Aorta (tissue), 5 donors: ENCODE measurements at regions not wholly inside any gene's neighbourhood (a gene's known extent, or its start where the extent isn't known, plus 50 kb on each side); places are given as distances from the start of the nearest gene placed in this dataset.
"Not testable (repeated sequence)": the region's sequence is repeated elsewhere in the genome, so short reads cannot be mapped to it uniquely, and the experiment has no call there.

Experiments used
- ATAC-seq: fragments of 200-7000 bp; cut with Tn5 transposase; one replicate; pipeline ENCODE4 v1.9.1; 2022; ENCODE audit warnings: moderate library complexity; ENCODE audit not compliant: low FRiP score
- DNase-seq, 2 donors: peaks; one replicate each; pipeline ENCODE4 v3.0.0-alpha.2; 2020
- H3K27ac ChIP-seq, 2 donors: one replicate each; pipeline ENCODE4 v1.5.1; 2013; ENCODE audit warnings: low read length in 2 of 2, mild to moderate bottlenecking in 2 of 2, moderate library complexity in 2 of 2, control low read depth in 1 of 2, inconsistent platforms in 1 of 2, low read depth in 1 of 2
- H3K27me3 ChIP-seq, 2 donors: one replicate each; pipeline ENCODE4 v1.6.1; 2013; ENCODE audit warnings: control low read depth in 1 of 2, low read length in 1 of 2, mild to moderate bottlenecking in 1 of 2, moderate library complexity in 1 of 2; ENCODE audit not compliant: insufficient read depth in 2 of 2, control insufficient read depth in 1 of 2
- H3K36me3 ChIP-seq, 2 donors: one replicate each; pipeline ENCODE4 v1.6.1; 2013; ENCODE audit warnings: control low read depth in 1 of 2, low read length in 1 of 2, mild to moderate bottlenecking in 1 of 2; ENCODE audit not compliant: insufficient read depth in 2 of 2, control insufficient read depth in 1 of 2
- H3K4me1 ChIP-seq, 2 donors: one replicate each; pipeline ENCODE4 v1.6.1; 2013; ENCODE audit warnings: low read length in 2 of 2, control low read depth in 1 of 2, mild to moderate bottlenecking in 1 of 2, moderate library complexity in 1 of 2; ENCODE audit not compliant: insufficient read depth in 2 of 2, control insufficient read depth in 1 of 2
- H3K4me3 ChIP-seq, 2 donors: one replicate each; pipeline ENCODE4 v1.5.1; 2013; ENCODE audit warnings: low read length in 2 of 2, control low read depth in 1 of 2, mild to moderate bottlenecking in 1 of 2
- H3K9me3 ChIP-seq: one replicate; pipeline ENCODE4 v1.6.1; 2013; ENCODE audit warnings: mild to moderate bottlenecking, low read length; ENCODE audit not compliant: control insufficient read depth
- WGBS, 2 donors: extraction: QIAGEN DNeasy Blood & Tissue Kit; methylation state at CpG; one replicate each; pipeline ENCODE4 v1.1.7; 2013; 5-methylcytosine and 5-hydroxymethylcytosine counted together
- intact Hi-C, 2 donors: fragments of 100-400 bp; cut with DNase I; formaldehyde crosslinking; loops; one replicate each; pipeline versions ENCODE4 v1.14.2 to v1.15.0; 2022
- donor health status: healthy with polysubstance abuse.
- donor health status: Bipolar disorder and iron deficiency.
- donor health status: DM: no; HTN: no; CAD: no.
- donor health status: DM: no; HTN: no; CAD: no.
- donor health status: DM: yes; HTN: yes; CAD: no.

DNA sequence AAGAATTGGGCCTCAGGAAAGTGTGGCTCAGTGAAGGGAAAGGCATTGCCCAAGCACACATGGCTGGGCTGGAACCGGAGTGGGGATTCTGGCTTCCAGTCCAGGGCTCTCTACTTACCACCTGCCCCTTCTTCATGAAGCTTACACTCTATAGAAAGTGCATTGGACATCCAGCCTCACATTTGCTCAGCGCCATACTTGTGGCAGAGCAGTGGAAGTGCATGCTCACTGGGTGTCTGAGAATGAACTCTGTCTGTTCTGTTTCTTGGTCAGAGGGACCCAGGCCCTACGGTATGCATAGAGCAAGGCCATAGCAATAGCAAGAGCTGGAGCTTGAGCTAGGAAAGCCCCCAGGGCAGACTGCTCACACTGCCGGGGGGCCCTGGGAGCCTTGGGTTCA is 1253.5 kb downstream of the TYW1 start:
- H3K27me3 ChIP-seq, result no peaks in the 10 kb centered on the region
- H3K9me3 ChIP-seq, result peaks cover 2% of the 10 kb centered on the region
- intact Hi-C loops, result no loop called here
- no peak for DNase-seq
- H3K27ac ChIP-seq, result no peak overlapping the region
- H3K36me3 ChIP-seq, result no peaks in the 10 kb centered on the region
- 88 to 94% methylated on average over 4 of the region's 4 CpGs for WGBS, 2 donors
- ATAC-seq, result no peak
- H3K4me1 ChIP-seq, result no peaks in the 10 kb centered on the region
- no peak overlapping the region for H3K4me3 ChIP-seq

DNA sequence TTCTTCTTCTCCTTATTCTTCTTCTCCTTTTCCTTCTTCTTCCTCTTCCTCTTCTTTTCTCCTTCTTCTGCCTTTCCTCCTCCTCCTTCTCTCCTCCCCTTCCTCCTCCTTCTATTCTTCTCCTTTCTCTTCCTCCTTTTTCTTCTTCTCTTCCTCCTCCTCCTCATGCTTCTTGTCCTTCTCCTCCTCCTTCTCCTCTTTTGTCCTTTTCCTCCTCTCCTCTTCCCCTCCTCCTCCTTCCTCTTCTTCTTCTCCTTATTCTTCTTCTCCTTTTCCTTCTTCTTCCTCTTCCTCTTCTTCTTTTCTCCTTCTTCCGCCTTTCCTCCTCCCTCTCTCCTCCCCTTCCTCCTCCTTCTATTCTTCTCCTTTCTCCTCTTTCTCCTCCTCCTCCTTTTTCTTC is 1258.2 kb downstream of the TYW1 start:
- H3K4me3 ChIP-seq, ATAC-seq, H3K27me3 ChIP-seq, H3K27ac ChIP-seq, DNase-seq, intact Hi-C loops, H3K4me1 ChIP-seq, H3K36me3 ChIP-seq, H3K9me3 ChIP-seq: not testable (repeated sequence)
- WGBS, 2 donors, result 79 to 87% methylated on average over 1 of the region's 1 CpG

DNA sequence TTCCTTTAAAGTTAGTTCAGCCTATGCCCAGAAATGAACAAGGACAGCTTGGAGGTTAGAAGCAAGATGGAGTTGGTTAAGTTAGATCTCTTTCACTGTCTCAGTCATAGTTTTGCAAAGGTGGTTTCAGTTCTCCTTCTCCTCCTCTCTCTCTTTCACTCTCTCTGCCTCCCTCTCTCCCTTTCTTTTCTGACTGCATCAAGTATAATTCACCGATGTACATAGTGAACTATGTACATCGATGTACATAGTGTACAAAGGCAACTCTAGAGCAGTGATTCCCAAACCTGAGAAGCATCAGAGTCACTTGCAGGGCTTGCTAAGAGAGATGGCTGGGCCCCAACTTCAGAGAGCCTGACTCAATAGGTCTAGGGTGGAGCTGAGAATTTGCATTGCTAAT is 1259.7 kb downstream of the TYW1 start:
- intact Hi-C loops, result no loop called here
- Histone ChIP-seq H3K27ac (no peak overlapping the region), H3K4me3 (no peak overlapping the region), H3K36me3 (no peaks in the 10 kb centered on the region), H3K4me1 (no peaks in the 10 kb centered on the region), H3K9me3 (no peaks in the 10 kb centered on the region), H3K27me3 (no peaks in the 10 kb centered on the region)
- ATAC-seq (no peak), DNase-seq (no peak)
- 83 to 93% methylated on average over 2 of the region's 2 CpGs for WGBS, 2 donors

DNA sequence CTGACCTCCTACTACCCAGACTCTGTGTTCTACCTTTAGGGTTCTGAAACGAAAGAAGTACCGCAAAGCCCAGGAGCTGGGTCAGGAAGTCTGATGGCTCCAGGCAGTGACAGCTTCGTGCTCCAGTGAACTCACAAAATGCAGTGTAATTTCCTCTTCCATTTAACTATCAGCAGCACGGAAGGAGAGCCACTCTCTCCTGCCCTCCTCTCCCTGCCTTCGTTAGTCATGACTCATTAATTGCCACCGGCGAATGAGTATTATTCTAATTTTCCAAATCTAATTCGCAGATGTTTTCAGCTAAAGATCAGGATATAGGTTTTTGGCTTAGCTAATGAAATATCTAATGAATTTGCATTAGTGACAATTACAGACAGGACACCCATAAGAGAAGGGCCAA is 1262.0 kb downstream of the TYW1 start:
- intact Hi-C loops, result no loop called here
- Histone ChIP-seq H3K27me3 (no peaks in the 10 kb centered on the region), H3K36me3 (no peaks in the 10 kb centered on the region), H3K4me1 (no peaks in the 10 kb centered on the region), H3K27ac (no peak overlapping the region), H3K9me3 (no peaks in the 10 kb centered on the region), H3K4me3 (no peak overlapping the region)
- 44 to 56% methylated on average over 8 of the region's 8 CpGs for WGBS, 2 donors
- ATAC-seq (no peak), DNase-seq (no peak)

DNA sequence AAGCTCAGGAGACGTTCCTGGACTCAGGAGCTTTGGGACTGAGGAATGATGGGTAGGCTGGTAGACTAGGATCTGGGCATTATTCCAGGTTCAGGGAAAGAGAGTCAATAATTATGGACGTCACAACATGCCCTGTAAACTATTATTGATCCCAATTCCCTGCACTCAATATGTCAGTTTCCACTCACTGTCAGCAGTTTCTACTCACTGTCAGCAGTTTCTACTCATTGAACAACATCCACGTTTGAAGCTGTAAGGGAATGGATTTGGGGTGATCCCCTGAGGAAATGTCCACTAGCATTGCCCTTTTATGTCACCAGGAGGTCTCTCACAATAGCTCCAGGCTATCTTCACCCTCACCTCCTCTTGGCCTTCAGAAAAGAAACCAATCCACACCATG is 1268.6 kb downstream of the TYW1 start:
- DNase-seq (no peak), ATAC-seq (no peak)
- H3K27ac ChIP-seq, result no peak overlapping the region
- peaks cover 12% of the 10 kb centered on the region for H3K9me3 ChIP-seq
- no peaks in the 10 kb centered on the region for H3K27me3 ChIP-seq
- WGBS, 2 donors, result 41 to 46% methylated on average over 3 of the region's 3 CpGs
- no peak overlapping the region for H3K4me3 ChIP-seq
- H3K4me1 ChIP-seq, result no peaks in the 10 kb centered on the region
- H3K36me3 ChIP-seq, result no peaks in the 10 kb centered on the region
- intact Hi-C loops, result no loop called here

DNA sequence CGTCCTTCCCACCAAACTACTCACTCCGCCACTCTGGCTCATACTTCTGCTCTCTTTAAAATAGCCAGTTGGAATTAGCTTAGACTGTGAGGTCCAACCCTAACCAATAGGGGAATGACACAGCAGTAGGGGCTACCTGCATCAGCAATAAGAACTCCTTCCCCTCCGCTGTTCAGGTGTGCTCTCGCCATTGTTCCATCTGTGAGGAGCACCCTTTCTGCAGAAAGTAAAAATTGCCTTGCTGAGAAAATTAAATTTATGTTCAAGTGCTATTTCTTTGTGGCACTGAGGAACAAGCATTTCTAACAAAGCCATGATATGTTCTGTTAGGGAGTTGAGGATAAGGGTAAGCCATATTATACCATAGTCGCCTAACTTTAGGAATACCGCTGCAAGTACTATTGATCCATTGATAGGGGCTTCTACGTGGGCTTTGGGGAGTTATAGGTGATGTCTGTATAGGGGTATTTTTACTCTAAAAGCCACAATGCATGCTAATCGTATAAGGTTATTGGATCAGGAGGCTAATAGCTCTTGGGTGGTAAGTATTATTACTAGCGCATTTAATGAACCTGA is 1269.5 kb downstream of the TYW1 start:
- Histone ChIP-seq H3K9me3 (peaks cover 12% of the 10 kb centered on the region), H3K27me3 (no peaks in the 10 kb centered on the region), H3K4me1 (no peaks in the 10 kb centered on the region), H3K4me3 (no peak overlapping the region), H3K36me3 (no peaks in the 10 kb centered on the region), H3K27ac (no peak overlapping the region)
- 92 to 93% methylated on average over 9 of the region's 9 CpGs for WGBS, 2 donors
- DNase-seq, result no peak
- ATAC-seq, result no peak
- intact Hi-C loops, result no loop called here

DNA sequence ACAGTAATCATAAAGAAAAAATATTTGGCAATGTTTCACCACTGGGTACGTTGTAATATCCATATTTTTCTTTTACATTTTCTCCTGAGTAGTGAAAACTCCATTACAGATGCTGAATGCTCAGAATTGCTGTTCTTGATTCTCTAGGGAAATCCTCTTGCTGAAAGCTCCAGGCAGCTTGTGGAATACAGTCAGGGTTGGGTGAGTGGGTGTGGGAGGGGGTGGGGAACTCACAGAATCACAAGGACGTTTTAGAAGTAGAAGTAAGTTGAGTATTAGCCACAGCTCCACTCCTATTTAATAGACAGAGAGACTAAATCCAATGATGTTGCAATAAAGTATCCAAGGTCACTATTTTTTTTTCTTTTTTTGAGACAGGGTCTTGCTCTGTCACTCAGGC is 1270.9 kb downstream of the TYW1 start:
- intact Hi-C loops, result no loop called here
- 9 to 18% methylated on average over 2 of the region's 2 CpGs for WGBS, 2 donors

DNA sequence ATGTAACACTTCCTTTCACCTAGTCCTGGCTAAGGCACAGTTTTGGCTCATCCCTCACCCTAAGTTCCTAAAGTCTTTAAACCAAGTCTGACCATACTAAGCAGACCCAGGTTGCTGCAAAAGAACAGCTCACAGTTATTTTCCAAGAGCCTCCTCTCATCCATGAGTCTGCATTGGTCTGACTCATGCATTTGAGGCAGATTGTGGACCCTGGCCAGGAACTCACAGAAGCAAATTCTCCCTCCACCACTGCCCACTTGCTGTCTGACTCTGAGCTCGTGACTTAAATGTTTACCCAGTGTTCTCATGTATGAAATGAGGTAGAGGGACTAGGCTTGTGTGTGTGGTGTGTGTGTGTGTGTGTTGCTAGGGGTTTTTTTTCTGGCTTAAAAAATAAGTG is 1272.8 kb downstream of the TYW1 start:
- Histone ChIP-seq H3K27me3 (no peaks in the 10 kb centered on the region), H3K27ac (no peak overlapping the region), H3K9me3 (peaks cover 12% of the 10 kb centered on the region), H3K36me3 (no peaks in the 10 kb centered on the region), H3K4me1 (no peaks in the 10 kb centered on the region), H3K4me3 (no peak overlapping the region)
- 5 to 7% methylated on average over 1 of the region's 1 CpG for WGBS, 2 donors
- peak in 1 of 2 donors; percentile 48 for DNase-seq
- intact Hi-C loops, result no loop called here
- no peak for ATAC-seq

More for the DNA sequence above, 1270.9 kb downstream of the TYW1 start:
- ATAC-seq, result no peak
- H3K4me1 ChIP-seq, result no peaks in the 10 kb centered on the region
- no peaks in the 10 kb centered on the region for H3K36me3 ChIP-seq
- no peak overlapping the region for H3K27ac ChIP-seq
- DNase-seq, result no peak
- H3K27me3 ChIP-seq, result no peaks in the 10 kb centered on the region
- H3K9me3 ChIP-seq, result peaks cover 12% of the 10 kb centered on the region
- H3K4me3 ChIP-seq, result no peak overlapping the region

DNA sequence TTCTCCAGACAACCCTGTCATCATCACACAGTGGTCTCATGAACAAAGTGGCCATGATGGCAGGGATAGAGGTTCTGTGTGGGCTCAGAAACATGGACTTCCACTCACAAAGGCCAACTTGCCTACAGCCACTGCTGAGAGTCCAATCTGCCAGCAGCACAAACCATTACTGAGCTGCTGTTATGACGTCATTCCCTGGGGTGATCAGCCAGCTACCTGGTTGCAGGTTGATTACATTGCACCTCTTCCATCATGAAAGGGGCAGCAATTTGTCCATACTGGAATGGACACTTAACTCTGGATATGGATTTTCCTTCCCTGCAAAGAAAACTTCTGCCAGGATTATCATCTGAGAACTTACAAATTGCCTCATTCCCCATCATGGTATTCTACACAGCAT is 1275.9 kb downstream of the TYW1 start:
- no peak for ATAC-seq
- no peaks in the 10 kb centered on the region for H3K27me3 ChIP-seq
- intact Hi-C loops, result no loop called here

More for the DNA sequence above, 1275.9 kb downstream of the TYW1 start:
- H3K27ac ChIP-seq, result no peak overlapping the region
- DNase-seq, result no peak
- H3K36me3 ChIP-seq, result no peaks in the 10 kb centered on the region
- H3K4me3 ChIP-seq, result no peak overlapping the region
- H3K4me1 ChIP-seq, result no peaks in the 10 kb centered on the region
- WGBS, 2 donors, result 85 to 86% methylated on average over 1 of the region's 1 CpG
- H3K9me3 ChIP-seq, result no peaks in the 10 kb centered on the region
